Activated CD4-positive, alpha-beta T cell treated with anti-CD3 and anti-CD28 coated beads for 36 hours (primary cell): ENCODE measurements at regions not wholly inside any gene's neighbourhood (a gene's known extent, or its start where the extent isn't known, plus 50 kb on each side); places are given as distances from the start of the nearest gene placed in this dataset.
"Not testable (repeated sequence)": the region's sequence is repeated elsewhere in the genome, so short reads cannot be mapped to it uniquely, and the experiment has no call there.

Experiments
- ATAC-seq: fragments of 200-7000 bp; cut with Tn5 transposase; one replicate; pipeline ENCODE4 v1.10.0; 2021; ENCODE audit warnings: mild to moderate bottlenecking, moderate library complexity
- CTCF ChIA-PET: fragments of 350-600 bp; sonication (Branson Sonifier 250); formaldehyde crosslinking; loops from one replicate; lab custom pipeline; 2021; ENCODE audit warnings: antibody characterized with exemption; lab: Charles Lee
- POLR2A ChIA-PET: fragments of 350-600 bp; sonication (Branson Sonifier 250); formaldehyde crosslinking; loops from one replicate; lab custom pipeline; 2021; ENCODE audit warnings: antibody characterized with exemption, inconsistent platforms; lab: Charles Lee
- DNase-seq: peaks from one replicate; pipeline ENCODE4 v3.0.0-alpha.2; 2020
- H3K27ac Mint-ChIP-seq: one replicate; pipeline ENCODE4 v1.8.0; 2021; ENCODE audit warnings: mixed read lengths
- H3K27me3 Mint-ChIP-seq: one replicate; pipeline ENCODE4 v1.8.0; 2021; ENCODE audit warnings: mixed read lengths
- H3K36me3 Mint-ChIP-seq: one replicate; pipeline ENCODE4 v1.8.0; 2021; ENCODE audit warnings: low read depth, mixed read lengths
- H3K4me1 Mint-ChIP-seq: one replicate; pipeline ENCODE4 v1.8.0; 2021; ENCODE audit warnings: mixed read lengths
- H3K4me3 Mint-ChIP-seq: one replicate; pipeline ENCODE4 v1.8.0; 2021; ENCODE audit warnings: mild to moderate bottlenecking, moderate library complexity, mixed read lengths
- H3K9me3 Mint-ChIP-seq: one replicate; pipeline ENCODE4 v1.8.0; 2021; ENCODE audit warnings: low read depth, mixed read lengths
- intact Hi-C, 2 experiments: fragments of 100-400 bp; cut with DNase I in 1 of 2; cut with micrococcal nuclease in 1 of 2; formaldehyde crosslinking; loops; one replicate each; pipeline versions ENCODE4 v1.14.2 to v1.15.1; 2022 to 2024; cut with DNase I, micrococcal nuclease

- CTCF ChIA-PET = interaction anchor here (0.9 kb wide), 1 partner anchor 10 kb away, joined by 3 read pairs; no protein-coding TSS in a partner anchor
- no peak for DNase-seq
- no peak overlapping the region for H3K4me3 Mint-ChIP-seq
- no peak overlapping the region for H3K27ac Mint-ChIP-seq
- H3K36me3 Mint-ChIP-seq = no peaks in the 10 kb centered on the region
- intact Hi-C loops = no loop called here
- POLR2A ChIA-PET = no interaction called here
- H3K27me3 Mint-ChIP-seq = peaks cover 5% of the 10 kb centered on the region
- no peak for ATAC-seq
- H3K4me1 Mint-ChIP-seq = peaks cover 2% of the 10 kb centered on the region
- peaks cover 3% of the 10 kb centered on the region for H3K9me3 Mint-ChIP-seq
Measured at GRCh38 chr21:35593000-35593502, 467.3 kb downstream of the SETD4 start.

- CTCF ChIA-PET = interaction anchor here (0.7 kb wide), 1 partner anchor 64 kb away, joined by 3 read pairs; no protein-coding TSS in a partner anchor
- DNase-seq, H3K27ac Mint-ChIP-seq, H3K4me1 Mint-ChIP-seq, H3K36me3 Mint-ChIP-seq, POLR2A ChIA-PET, intact Hi-C loops, H3K4me3 Mint-ChIP-seq, H3K9me3 Mint-ChIP-seq, ATAC-seq: not testable (repeated sequence)
- peaks cover 16% of the 10 kb centered on the region for H3K27me3 Mint-ChIP-seq
Measured at GRCh38 chr21:35590284-35590683, 470.0 kb downstream of the SETD4 start.

GRCh38 chr21:35587841-35588380 is 472.4 kb downstream of the SETD4 start:
- Mint-ChIP-seq H3K27ac (no peak overlapping the region), H3K27me3 (peaks cover 14% of the 10 kb centered on the region), H3K4me3 (no peak overlapping the region), H3K9me3 (peaks cover 3% of the 10 kb centered on the region), H3K4me1 (peaks cover 9% of the 10 kb centered on the region), H3K36me3 (no peaks in the 10 kb centered on the region)
- CTCF ChIA-PET = interaction anchor here (0.7 to 1.2 kb wide), 2 partner anchors 42 to 842 kb away, joined by 3 read pairs; no protein-coding TSS in a partner anchor
- DNase-seq (no peak), ATAC-seq (peak; percentile 44)
- intact Hi-C loops = no loop called here
- POLR2A ChIA-PET = no interaction called here

GRCh38 chr21:35586305-35586704 is 474.0 kb downstream of the SETD4 start:
- Mint-ChIP-seq H3K4me1 (peaks cover 15% of the 10 kb centered on the region), H3K9me3 (peaks cover 3% of the 10 kb centered on the region), H3K27me3 (peaks cover 14% of the 10 kb centered on the region), H3K36me3 (no peaks in the 10 kb centered on the region), H3K27ac (no peak overlapping the region), H3K4me3 (no peak overlapping the region)
- ATAC-seq (no peak), DNase-seq (no peak)
- ChIA-PET POLR2A (no interaction called here), CTCF (no interaction called here)
- intact Hi-C loops = no loop called here

- ATAC-seq (no peak), DNase-seq (no peak)
- Mint-ChIP-seq H3K9me3 (peaks cover 3% of the 10 kb centered on the region), H3K36me3 (no peaks in the 10 kb centered on the region), H3K4me3 (no peak overlapping the region), H3K27me3 (peaks cover 14% of the 10 kb centered on the region), H3K27ac (no peak overlapping the region), H3K4me1 (peaks cover 15% of the 10 kb centered on the region)
- intact Hi-C loops = no loop called here
- ChIA-PET POLR2A (no interaction called here), CTCF (no interaction called here)
Measured at GRCh38 chr21:35585878-35586277, 474.4 kb downstream of the SETD4 start.

GRCh38 chr21:35585155-35585554 is 475.2 kb downstream of the SETD4 start:
- Mint-ChIP-seq H3K9me3 (peaks cover under 1% of the 10 kb centered on the region), H3K4me1 (peaks cover 16% of the 10 kb centered on the region), H3K27me3 (peaks cover 12% of the 10 kb centered on the region), H3K27ac (no peak overlapping the region), H3K36me3 (no peaks in the 10 kb centered on the region), H3K4me3 (no peak overlapping the region)
- ATAC-seq (no peak), DNase-seq (no peak)
- CTCF ChIA-PET = no interaction called here
- intact Hi-C loops = no loop called here
- POLR2A ChIA-PET = interaction anchor here (0.7 kb wide), 1 partner anchor 260 kb away, joined by 3 read pairs; no protein-coding TSS in a partner anchor

GRCh38 chr21:35583566-35584216 is 476.6 kb downstream of the SETD4 start:
- Mint-ChIP-seq H3K36me3 (no peaks in the 10 kb centered on the region), H3K9me3 (peaks cover under 1% of the 10 kb centered on the region), H3K27ac (no peak overlapping the region), H3K27me3 (peaks cover 12% of the 10 kb centered on the region), H3K4me1 (peaks cover 30% of the 10 kb centered on the region), H3K4me3 (no peak overlapping the region)
- no peak for ATAC-seq
- no peak for DNase-seq
- POLR2A ChIA-PET = no interaction called here
- intact Hi-C loops = no loop called here
- CTCF ChIA-PET = interaction anchor here (0.6 to 0.9 kb wide), 2 partner anchors 9 to 66 kb away, joined by 3 read pairs; no protein-coding TSS in a partner anchor

GRCh38 chr21:35582731-35583130 is 477.6 kb downstream of the SETD4 start:
- Mint-ChIP-seq H3K4me1 (peaks cover 29% of the 10 kb centered on the region), H3K9me3 (peaks cover 2% of the 10 kb centered on the region), H3K27ac (no peak overlapping the region), H3K27me3 (peaks cover 10% of the 10 kb centered on the region), H3K4me3 (no peak overlapping the region), H3K36me3 (no peaks in the 10 kb centered on the region)
- ATAC-seq (peak; percentile 30), DNase-seq (no peak)
- ChIA-PET CTCF (interaction anchor here (0.9 kb wide), 1 partner anchor 10 kb away, joined by 3 read pairs; no protein-coding TSS in a partner anchor), POLR2A (no interaction called here)
- intact Hi-C loops = no loop called here

- Mint-ChIP-seq H3K27me3 (peaks cover 1% of the 10 kb centered on the region), H3K27ac (no peak overlapping the region), H3K36me3 (no peaks in the 10 kb centered on the region), H3K4me1 (peaks cover 27% of the 10 kb centered on the region), H3K9me3 (peaks cover 2% of the 10 kb centered on the region), H3K4me3 (no peak overlapping the region)
- POLR2A ChIA-PET = no interaction called here
- CTCF ChIA-PET = no interaction called here
- ATAC-seq = no peak
- DNase-seq = no peak
- intact Hi-C loops = no loop called here
Measured at GRCh38 chr21:35581640-35582039, 478.7 kb downstream of the SETD4 start.

- Mint-ChIP-seq H3K27ac (peak overlapping the region; percentile 89), H3K4me3 (no peak overlapping the region)
- POLR2A ChIA-PET = interaction anchor here (0.6 kb wide), 1 partner anchor 1557 kb away, joined by 3 read pairs; no protein-coding TSS in a partner anchor
Measured at GRCh38 chr21:35579520-35580293, 480.6 kb downstream of the SETD4 start.

GRCh38 chr21:35578831-35579471 is 481.4 kb downstream of the SETD4 start:
- intact Hi-C loops = loop anchor here in 1 of 2 experiments (1.0 to 2.0 kb wide), 4 partner anchors 51 to 691 kb away; no protein-coding TSS in a partner anchor
- no peak overlapping the region for H3K4me3 Mint-ChIP-seq
- peak overlapping the region; percentile 89 for H3K27ac Mint-ChIP-seq
- CTCF ChIA-PET = no interaction called here
- peak; percentile 45 for DNase-seq
- POLR2A ChIA-PET = interaction anchor here (0.6 kb wide), 1 partner anchor 1556 kb away, joined by 3 read pairs; no protein-coding TSS in a partner anchor
- peak; percentile 75 for ATAC-seq
- peaks cover 2% of the 10 kb centered on the region for H3K9me3 Mint-ChIP-seq
- H3K27me3 Mint-ChIP-seq = peaks cover 9% of the 10 kb centered on the region
- peaks cover 27% of the 10 kb centered on the region for H3K4me1 Mint-ChIP-seq
- H3K36me3 Mint-ChIP-seq = no peaks in the 10 kb centered on the region

More at GRCh38 chr21:35579520-35580293, 480.6 kb downstream of the SETD4 start:
- Mint-ChIP-seq H3K27me3 (peaks cover 8% of the 10 kb centered on the region), H3K4me1 (peaks cover 27% of the 10 kb centered on the region), H3K9me3 (peaks cover 2% of the 10 kb centered on the region), H3K36me3 (no peaks in the 10 kb centered on the region)
- CTCF ChIA-PET = interaction anchor here (0.7 to 1.0 kb wide), 2 partner anchors 76 to 284 kb away, joined by 3 to 4 read pairs; no protein-coding TSS in a partner anchor
- DNase-seq = no peak
- intact Hi-C loops = loop anchor here in 1 of 2 experiments (1.0 to 2.0 kb wide), 4 partner anchors 51 to 691 kb away; no protein-coding TSS in a partner anchor
- peak; percentile 79 for ATAC-seq
